Embryonic facial prominence (tissue), 1 donor: ENCODE measurements at regions not wholly inside any gene's neighbourhood (a gene's known extent, or its start where the extent isn't known, plus 50 kb on each side); places are given as distances from the start of the nearest gene placed in this dataset.

Experiments used
- DNase-seq: peaks from one replicate; pipeline ENCODE4 v3.0.0-alpha.2; 2016; ENCODE audit errors: extremely low spot score

GRCh38 chr5:56549096-56549886, 266.1 kb upstream of the MAP3K1 start:
- no peak for DNase-seq

GRCh38 chr5:56545016-56545415, 270.3 kb upstream of the MAP3K1 start:
- DNase-seq = no peak

GRCh38 chr5:56543441-56544388, 271.6 kb upstream of the MAP3K1 start:
- DNase-seq = no peak

- no peak for DNase-seq
Observed at GRCh38 chr5:56540266-56540665, 275.1 kb upstream of the MAP3K1 start.

GRCh38 chr5:56538580-56538979, 276.8 kb upstream of the MAP3K1 start:
- DNase-seq = no peak

GRCh38 chr5:56535347-56535746, 280.0 kb upstream of the MAP3K1 start:
- no peak for DNase-seq

- no peak for DNase-seq
Observed at GRCh38 chr5:56534102-56534829, 281.1 kb upstream of the MAP3K1 start.

- DNase-seq = no peak
Observed at GRCh38 chr5:56532466-56532865, 282.9 kb upstream of the MAP3K1 start.

- DNase-seq = no peak
Observed at GRCh38 chr5:56530626-56531138, 284.7 kb upstream of the MAP3K1 start.

- DNase-seq = no peak
Observed at GRCh38 chr5:56529666-56530430, 285.5 kb upstream of the MAP3K1 start.

GRCh38 chr5:56527174-56527573, 288.2 kb upstream of the MAP3K1 start:
- DNase-seq = no peak

- DNase-seq = no peak
Observed at GRCh38 chr5:56525113-56525512, 290.2 kb upstream of the MAP3K1 start.

- DNase-seq = no peak
Observed at GRCh38 chr5:56523790-56524575, 290.9 kb upstream of the ANKRD55 start.

- no peak for DNase-seq
Observed at GRCh38 chr5:56522960-56523359, 289.8 kb upstream of the ANKRD55 start.

GRCh38 chr5:56522169-56522568, 289.0 kb upstream of the ANKRD55 start:
- DNase-seq = no peak

GRCh38 chr5:56520986-56521730, 288.0 kb upstream of the ANKRD55 start:
- DNase-seq = no peak

GRCh38 chr5:56518820-56519219, 285.7 kb upstream of the ANKRD55 start:
- DNase-seq = no peak

- no peak for DNase-seq
Observed at GRCh38 chr5:56517011-56517416, 283.9 kb upstream of the ANKRD55 start.

GRCh38 chr5:56516441-56516840, 283.3 kb upstream of the ANKRD55 start:
- no peak for DNase-seq

GRCh38 chr5:56516035-56516434, 282.9 kb upstream of the ANKRD55 start:
- DNase-seq = no peak
